Panc1 (cell line): ENCODE measurements at regions not wholly inside any gene's neighbourhood (a gene's known extent, or its start where the extent isn't known, plus 50 kb on each side); places are given as distances from the start of the nearest gene placed in this dataset.

Experiments
- ATAC-seq: fragments of 200-7000 bp; cut with Tn5 transposase; 2 replicates; pipeline ENCODE4 v1.9.1; 2020; ENCODE audit warnings: mild to moderate bottlenecking, moderate library complexity
- BruUV-seq: library from RNA; stranded (reverse); fragments of 400-500 nt; replicated peaks from 2 replicates; lab custom pipeline; 2021; lab: Mats Ljungman, UMichigan
- CTCF ChIA-PET: fragments of 300-600 bp; sonication (Branson Sonifier 250); formaldehyde crosslinking; loops from one replicate; lab custom pipeline; 2022; ENCODE audit warnings: antibody characterized with exemption; lab: Charles Lee
- POLR2A ChIA-PET: fragments of 300-600 bp; sonication (Branson Sonifier 250); formaldehyde crosslinking; loops from one replicate; lab custom pipeline; 2022; ENCODE audit warnings: antibody characterized with exemption; lab: Charles Lee
- DNase-seq: peaks from one replicate; pipeline ENCODE4 v3.0.0-alpha.2; 2010; ENCODE audit warnings: low read depth, low spot score
- H3K27ac ChIP-seq: 2 replicates; pipeline ENCODE4 v1.5.1; 2011; ENCODE audit warnings: mild to moderate bottlenecking, low read length, inconsistent platforms
- H3K27me3 ChIP-seq: fragments of 200-500 bp; sonication (Bioruptor generic); 2 replicates; pipeline ENCODE4 v1.6.0; 2014; ENCODE audit warnings: low read length, inconsistent platforms; ENCODE audit not compliant: control insufficient read depth, insufficient read depth
- H3K36me3 ChIP-seq: fragments of 200-500 bp; sonication (Bioruptor generic); 2 replicates; pipeline ENCODE4 v1.5.1; 2014; ENCODE audit warnings: inconsistent platforms, mild to moderate bottlenecking, low read length, moderate library complexity; ENCODE audit not compliant: control insufficient read depth, insufficient read depth
- H3K4me1 ChIP-seq: 2 replicates; pipeline ENCODE4 v1.5.1; 2011; ENCODE audit warnings: inconsistent platforms, mild to moderate bottlenecking, low read length, moderate library complexity; ENCODE audit not compliant: control insufficient read depth, insufficient read depth
- H3K4me3 ChIP-seq, 2 experiments: 2 replicates each; pipeline ENCODE4 v1.5.1; 2011 to 2012; ENCODE audit warnings: low read depth in 2 of 2, low read length in 2 of 2, mild to moderate bottlenecking in 2 of 2, inconsistent platforms in 1 of 2, moderate library complexity in 1 of 2
- H3K9me3 ChIP-seq: fragments of 200-500 bp; sonication (Bioruptor generic); 2 replicates; pipeline ENCODE4 v1.5.1; 2014; ENCODE audit warnings: low read depth, mild to moderate bottlenecking, inconsistent platforms, low read length, moderate library complexity; ENCODE audit not compliant: control insufficient read depth, insufficient read depth
- POLR2AphosphoS5 ChIP-seq: IDR thresholded peaks from 2 replicates; pipeline ENCODE4 v1.6.1; 2012; ENCODE audit warnings: mild to moderate bottlenecking, low read depth, low read length, moderate library complexity
- SIN3A ChIP-seq: IDR thresholded peaks from 2 replicates; pipeline ENCODE4 v1.6.1; 2012; ENCODE audit warnings: low read depth, mild to moderate bottlenecking, low read length, moderate library complexity, borderline replicate concordance; ENCODE audit not compliant: insufficient read depth
- TCF7L2 ChIP-seq: IDR thresholded peaks from 2 replicates; pipeline ENCODE4 v1.6.1; 2011; ENCODE audit warnings: mild to moderate bottlenecking, low read depth, low read length, inconsistent platforms
- in situ Hi-C: cut with HindIII; loops from 2 replicates; pipeline ENCODE4 v1.10.0; 2016; ENCODE audit warnings: low sequenced_read_pairs, low pct_unique_long_range_greater_than_20kb
- intact Hi-C: fragments of 100-400 bp; cut with micrococcal nuclease; formaldehyde crosslinking; loops from one replicate; pipeline ENCODE4 v1.10.0; 2022; ENCODE audit not compliant: unreplicated experiment
- TF ChIP-seq, protein P1 (sequence below): fragments of 450-650 bp; IDR thresholded peaks from 2 replicates; pipeline ENCODE4 v1.5.1; 2017; ENCODE audit warnings: mild to moderate bottlenecking
- TF ChIP-seq, protein P2 (sequence below), 2 experiments: IDR thresholded peaks; 2 replicates each; pipeline ENCODE4 v1.6.1; 2011 to 2012; ENCODE audit warnings: low read depth in 2 of 2, control low read depth in 1 of 2, low read length in 1 of 2, mild to moderate bottlenecking in 1 of 2, moderate library complexity in 1 of 2; ENCODE audit not compliant: insufficient read depth in 1 of 2

DNA sequence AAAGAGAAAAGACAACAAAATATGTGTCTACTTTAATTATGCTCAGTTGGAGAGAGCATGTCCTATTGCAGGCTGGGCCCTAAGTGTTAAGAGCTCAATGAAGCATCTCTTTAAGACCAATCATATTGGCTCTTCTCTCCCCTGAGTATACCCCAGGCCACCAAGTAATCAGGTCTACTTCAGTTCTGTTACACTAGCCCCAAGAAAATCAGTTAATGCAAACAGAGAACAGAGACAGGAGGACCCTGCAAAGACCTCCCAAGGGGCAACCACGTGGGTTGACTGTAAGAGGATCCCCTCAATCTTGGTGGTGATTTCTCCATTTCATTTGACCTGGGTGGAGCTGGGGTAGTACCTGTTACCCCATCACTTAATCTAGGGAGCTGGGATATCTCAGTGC is 451.0 kb upstream of the ZNF507 start:
- TF ChIP-seq, protein P1, sequence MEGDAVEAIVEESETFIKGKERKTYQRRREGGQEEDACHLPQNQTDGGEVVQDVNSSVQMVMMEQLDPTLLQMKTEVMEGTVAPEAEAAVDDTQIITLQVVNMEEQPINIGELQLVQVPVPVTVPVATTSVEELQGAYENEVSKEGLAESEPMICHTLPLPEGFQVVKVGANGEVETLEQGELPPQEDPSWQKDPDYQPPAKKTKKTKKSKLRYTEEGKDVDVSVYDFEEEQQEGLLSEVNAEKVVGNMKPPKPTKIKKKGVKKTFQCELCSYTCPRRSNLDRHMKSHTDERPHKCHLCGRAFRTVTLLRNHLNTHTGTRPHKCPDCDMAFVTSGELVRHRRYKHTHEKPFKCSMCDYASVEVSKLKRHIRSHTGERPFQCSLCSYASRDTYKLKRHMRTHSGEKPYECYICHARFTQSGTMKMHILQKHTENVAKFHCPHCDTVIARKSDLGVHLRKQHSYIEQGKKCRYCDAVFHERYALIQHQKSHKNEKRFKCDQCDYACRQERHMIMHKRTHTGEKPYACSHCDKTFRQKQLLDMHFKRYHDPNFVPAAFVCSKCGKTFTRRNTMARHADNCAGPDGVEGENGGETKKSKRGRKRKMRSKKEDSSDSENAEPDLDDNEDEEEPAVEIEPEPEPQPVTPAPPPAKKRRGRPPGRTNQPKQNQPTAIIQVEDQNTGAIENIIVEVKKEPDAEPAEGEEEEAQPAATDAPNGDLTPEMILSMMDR: no peak
- TF ChIP-seq SIN3A (no peak), POLR2AphosphoS5 (no peak), TCF7L2 (no peak)
- TF ChIP-seq, protein P2, sequence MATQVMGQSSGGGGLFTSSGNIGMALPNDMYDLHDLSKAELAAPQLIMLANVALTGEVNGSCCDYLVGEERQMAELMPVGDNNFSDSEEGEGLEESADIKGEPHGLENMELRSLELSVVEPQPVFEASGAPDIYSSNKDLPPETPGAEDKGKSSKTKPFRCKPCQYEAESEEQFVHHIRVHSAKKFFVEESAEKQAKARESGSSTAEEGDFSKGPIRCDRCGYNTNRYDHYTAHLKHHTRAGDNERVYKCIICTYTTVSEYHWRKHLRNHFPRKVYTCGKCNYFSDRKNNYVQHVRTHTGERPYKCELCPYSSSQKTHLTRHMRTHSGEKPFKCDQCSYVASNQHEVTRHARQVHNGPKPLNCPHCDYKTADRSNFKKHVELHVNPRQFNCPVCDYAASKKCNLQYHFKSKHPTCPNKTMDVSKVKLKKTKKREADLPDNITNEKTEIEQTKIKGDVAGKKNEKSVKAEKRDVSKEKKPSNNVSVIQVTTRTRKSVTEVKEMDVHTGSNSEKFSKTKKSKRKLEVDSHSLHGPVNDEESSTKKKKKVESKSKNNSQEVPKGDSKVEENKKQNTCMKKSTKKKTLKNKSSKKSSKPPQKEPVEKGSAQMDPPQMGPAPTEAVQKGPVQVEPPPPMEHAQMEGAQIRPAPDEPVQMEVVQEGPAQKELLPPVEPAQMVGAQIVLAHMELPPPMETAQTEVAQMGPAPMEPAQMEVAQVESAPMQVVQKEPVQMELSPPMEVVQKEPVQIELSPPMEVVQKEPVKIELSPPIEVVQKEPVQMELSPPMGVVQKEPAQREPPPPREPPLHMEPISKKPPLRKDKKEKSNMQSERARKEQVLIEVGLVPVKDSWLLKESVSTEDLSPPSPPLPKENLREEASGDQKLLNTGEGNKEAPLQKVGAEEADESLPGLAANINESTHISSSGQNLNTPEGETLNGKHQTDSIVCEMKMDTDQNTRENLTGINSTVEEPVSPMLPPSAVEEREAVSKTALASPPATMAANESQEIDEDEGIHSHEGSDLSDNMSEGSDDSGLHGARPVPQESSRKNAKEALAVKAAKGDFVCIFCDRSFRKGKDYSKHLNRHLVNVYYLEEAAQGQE (IDR thresholded peaks at IDR 0.05; ENCODE audit: insufficient read depth in 1 of 2, low read depth in 2 of 2, low read length in 1 of 2): no peak
- BruUV-seq: no TSS peak
- DNase-seq (no peak), ATAC-seq (no peak)
- in situ Hi-C loops: no loop called here
- H3K36me3 ChIP-seq: no peaks in the 10 kb centered on the region
- POLR2A ChIA-PET: no interaction called here
- no peaks in the 10 kb centered on the region for H3K4me1 ChIP-seq
- H3K27me3 ChIP-seq: peaks cover 3% of the 10 kb centered on the region
- no peak overlapping the region for H3K4me3 ChIP-seq
- intact Hi-C loops: no loop called here
- no peaks in the 10 kb centered on the region for H3K9me3 ChIP-seq
- H3K27ac ChIP-seq: no peak overlapping the region
- CTCF ChIA-PET: no interaction called here

DNA sequence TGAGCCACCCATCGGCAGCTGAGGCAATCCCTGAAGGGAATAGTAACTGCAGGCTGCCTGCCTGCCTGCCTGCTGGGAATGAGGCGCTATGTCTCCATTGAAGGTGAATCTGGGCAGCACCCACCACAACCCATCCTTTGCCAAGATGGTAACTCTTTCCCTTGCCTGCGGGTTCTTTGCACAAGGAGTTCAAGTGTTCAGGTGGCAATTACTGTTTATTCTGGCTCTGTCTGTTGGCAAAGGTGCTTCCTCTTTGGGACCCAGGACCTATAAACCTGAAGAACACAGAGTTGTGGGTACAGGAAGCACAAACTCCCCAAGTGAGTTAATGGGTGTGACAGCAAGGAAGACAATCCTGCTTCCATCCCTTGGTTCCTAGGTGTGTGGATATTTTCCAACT is 448.1 kb upstream of the ZNF507 start:
- no peak for ATAC-seq
- TF ChIP-seq POLR2AphosphoS5: no peak
- Histone ChIP-seq H3K4me3 (no peak overlapping the region), H3K27ac (no peak overlapping the region), H3K27me3 (no peaks in the 10 kb centered on the region; the same call in 1 of the 2 replicates), H3K4me1 (no peaks in the 10 kb centered on the region), H3K36me3 (no peaks in the 10 kb centered on the region), H3K9me3 (no peaks in the 10 kb centered on the region)
- ChIA-PET POLR2A (no interaction called here), CTCF (no interaction called here)
- in situ Hi-C loops (no loop called here), intact Hi-C loops (no loop called here)
- BruUV-seq: no TSS peak
- no peak for DNase-seq

DNA sequence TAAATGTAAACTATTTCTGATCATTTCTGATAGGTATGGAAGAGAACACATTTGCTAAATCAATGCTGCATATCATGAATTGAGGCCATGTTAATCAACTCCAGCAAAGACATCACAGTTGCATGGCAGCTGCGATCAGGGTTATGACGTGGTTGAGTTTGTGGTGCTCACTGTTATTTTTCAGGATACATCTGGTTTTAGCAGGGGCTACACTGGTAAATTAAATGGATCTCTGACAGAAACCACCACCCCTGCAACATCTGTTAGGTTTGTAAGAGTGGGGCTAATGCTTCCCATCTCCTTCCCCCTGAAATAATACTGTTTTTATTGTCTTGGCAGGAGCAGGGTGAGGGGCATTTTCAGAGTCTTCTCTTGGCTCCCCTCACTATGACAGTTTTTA is 444.4 kb upstream of the ZNF507 start:
- Histone ChIP-seq H3K4me1 (no peaks in the 10 kb centered on the region), H3K27ac (no peak overlapping the region), H3K36me3 (no peaks in the 10 kb centered on the region), H3K9me3 (no peaks in the 10 kb centered on the region), H3K27me3 (no peaks in the 10 kb centered on the region), H3K4me3 (no peak overlapping the region)
- no peak for ATAC-seq
- TF ChIP-seq, protein P2 (IDR thresholded peaks at IDR 0.05; ENCODE audit: insufficient read depth in 1 of 2, low read depth in 2 of 2, low read length in 1 of 2): no peak
- TF ChIP-seq TCF7L2 (no peak), POLR2AphosphoS5 (no peak), SIN3A (no peak)
- TF ChIP-seq, protein P1: no peak
- in situ Hi-C loops: no loop called here
- no TSS peak for BruUV-seq
- ChIA-PET CTCF (no interaction called here), POLR2A (no interaction called here)
- DNase-seq: no peak
- intact Hi-C loops: no loop called here
